Type B pancreatic cell (in vitro differentiated cells): ENCODE measurements at regions not wholly inside any gene's neighbourhood (a gene's known extent, or its start where the extent isn't known, plus 50 kb on each side); places are given as distances from the start of the nearest gene placed in this dataset.
"Not testable (repeated sequence)": the region's sequence is repeated elsewhere in the genome, so short reads cannot be mapped to it uniquely, and the experiment has no call there.

ENCODE experiments used
- DNase-seq: peaks from one replicate; pipeline ENCODE4 v3.0.0; 2021; ENCODE audit warnings: mixed read lengths; ENCODE audit not compliant: unreplicated experiment; ENCODE audit errors: extremely low spot score
- H3K27ac Mint-ChIP-seq: 2 replicates; pipeline ENCODE4 v1.8.0; 2021; ENCODE audit warnings: mild to moderate bottlenecking, mixed read lengths
- H3K27me3 Mint-ChIP-seq: 2 replicates; pipeline ENCODE4 v1.8.0; 2021; ENCODE audit warnings: mixed read lengths
- H3K36me3 Mint-ChIP-seq: 2 replicates; pipeline ENCODE4 v1.8.0; 2021; ENCODE audit warnings: mixed read lengths
- H3K4me1 Mint-ChIP-seq: one replicate; pipeline ENCODE4 v1.8.0; 2021; ENCODE audit warnings: mixed read lengths; ENCODE audit not compliant: unreplicated experiment
- H3K4me3 Mint-ChIP-seq: 2 replicates; pipeline ENCODE4 v1.8.0; 2021; ENCODE audit warnings: mild to moderate bottlenecking, mixed read lengths
- H3K9me3 Mint-ChIP-seq: 2 replicates; pipeline ENCODE4 v1.8.0; 2021; ENCODE audit warnings: mixed read lengths
- TF ChIP-seq, protein P1 (sequence below): fragments of 200-600 bp; sonication (generic); conservative IDR thresholded peaks from 2 replicates; pipeline ENCODE4 v1.5.0; 2021; ENCODE audit warnings: antibody characterized with exemption, mild to moderate bottlenecking

DNA sequence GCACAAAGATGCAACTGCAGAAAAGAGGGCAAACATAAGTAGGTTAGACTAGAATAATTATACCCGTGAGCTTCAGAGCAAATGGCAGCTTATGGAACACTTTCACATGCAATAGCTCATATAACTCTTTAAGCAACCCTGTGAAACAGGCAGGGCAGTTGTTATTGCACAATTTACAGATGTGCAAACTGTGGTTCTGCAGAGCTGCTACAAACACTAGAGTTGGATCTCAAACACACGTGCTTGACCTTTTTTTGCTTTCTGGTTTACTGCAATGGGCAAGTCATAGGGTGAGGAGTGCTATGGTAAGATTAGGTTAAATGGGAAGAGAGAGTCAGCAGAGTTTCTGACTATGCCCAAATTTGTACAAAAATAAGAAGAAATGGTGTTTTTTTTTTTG is 610.8 kb downstream of the GATA3 start:
- Mint-ChIP-seq H3K27me3 (no peaks in the 10 kb centered on the region), H3K27ac (no peak overlapping the region), H3K36me3 (no peaks in the 10 kb centered on the region), H3K4me1 (no peaks in the 10 kb centered on the region), H3K9me3 (no peaks in the 10 kb centered on the region), H3K4me3 (no peak overlapping the region)
- DNase-seq: no peak
- TF ChIP-seq, protein P1, sequence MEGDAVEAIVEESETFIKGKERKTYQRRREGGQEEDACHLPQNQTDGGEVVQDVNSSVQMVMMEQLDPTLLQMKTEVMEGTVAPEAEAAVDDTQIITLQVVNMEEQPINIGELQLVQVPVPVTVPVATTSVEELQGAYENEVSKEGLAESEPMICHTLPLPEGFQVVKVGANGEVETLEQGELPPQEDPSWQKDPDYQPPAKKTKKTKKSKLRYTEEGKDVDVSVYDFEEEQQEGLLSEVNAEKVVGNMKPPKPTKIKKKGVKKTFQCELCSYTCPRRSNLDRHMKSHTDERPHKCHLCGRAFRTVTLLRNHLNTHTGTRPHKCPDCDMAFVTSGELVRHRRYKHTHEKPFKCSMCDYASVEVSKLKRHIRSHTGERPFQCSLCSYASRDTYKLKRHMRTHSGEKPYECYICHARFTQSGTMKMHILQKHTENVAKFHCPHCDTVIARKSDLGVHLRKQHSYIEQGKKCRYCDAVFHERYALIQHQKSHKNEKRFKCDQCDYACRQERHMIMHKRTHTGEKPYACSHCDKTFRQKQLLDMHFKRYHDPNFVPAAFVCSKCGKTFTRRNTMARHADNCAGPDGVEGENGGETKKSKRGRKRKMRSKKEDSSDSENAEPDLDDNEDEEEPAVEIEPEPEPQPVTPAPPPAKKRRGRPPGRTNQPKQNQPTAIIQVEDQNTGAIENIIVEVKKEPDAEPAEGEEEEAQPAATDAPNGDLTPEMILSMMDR: no peak

DNA sequence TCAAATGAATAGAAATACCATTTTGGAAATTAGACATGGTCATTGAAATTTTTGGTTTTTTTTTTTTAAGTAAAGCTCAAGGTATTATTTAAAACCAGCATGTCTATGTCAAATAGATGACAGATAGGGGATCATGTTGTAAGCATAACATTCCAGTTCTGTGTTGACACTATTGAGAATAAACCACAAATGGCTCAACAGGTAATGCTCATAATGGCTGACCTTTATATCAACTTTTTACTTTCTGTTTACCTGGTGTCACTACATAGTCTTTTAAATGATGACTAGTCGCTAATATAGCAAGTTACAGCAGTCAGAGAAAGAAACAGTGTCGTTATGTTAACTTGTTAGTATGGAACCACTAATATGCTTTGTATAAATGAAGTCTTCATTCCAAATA is 616.0 kb downstream of the GATA3 start:
- no peaks in the 10 kb centered on the region for H3K9me3 Mint-ChIP-seq
- no peak for DNase-seq
- TF ChIP-seq, protein P1: no peak
- no peak overlapping the region for H3K27ac Mint-ChIP-seq
- H3K4me3 Mint-ChIP-seq: no peak overlapping the region
- no peaks in the 10 kb centered on the region for H3K4me1 Mint-ChIP-seq
- no peaks in the 10 kb centered on the region for H3K36me3 Mint-ChIP-seq
- H3K27me3 Mint-ChIP-seq: no peaks in the 10 kb centered on the region

DNA sequence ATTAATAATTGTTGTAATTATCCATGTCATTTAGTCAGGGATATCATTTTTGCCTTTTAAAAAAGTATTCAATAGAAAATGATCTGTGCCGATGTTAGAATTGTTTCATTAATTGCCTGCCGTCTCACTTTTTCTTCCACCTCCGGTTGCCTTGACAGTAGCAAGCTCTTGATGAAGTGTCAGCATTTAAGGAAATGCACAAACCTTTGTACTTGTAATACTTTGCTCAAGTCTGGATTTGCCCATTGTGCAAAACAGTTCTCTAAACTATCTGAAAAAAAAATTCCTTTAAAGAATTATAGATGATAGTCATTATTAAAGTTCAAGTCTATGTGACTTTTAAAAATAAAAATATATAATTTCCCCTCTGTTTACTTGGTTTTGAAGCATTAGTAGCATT is 619.7 kb downstream of the GATA3 start:
- Mint-ChIP-seq H3K36me3 (no peaks in the 10 kb centered on the region), H3K27ac (no peak overlapping the region), H3K4me1 (no peaks in the 10 kb centered on the region), H3K9me3 (no peaks in the 10 kb centered on the region), H3K27me3 (no peaks in the 10 kb centered on the region), H3K4me3 (no peak overlapping the region)
- no peak for DNase-seq
- TF ChIP-seq, protein P1: no peak

DNA sequence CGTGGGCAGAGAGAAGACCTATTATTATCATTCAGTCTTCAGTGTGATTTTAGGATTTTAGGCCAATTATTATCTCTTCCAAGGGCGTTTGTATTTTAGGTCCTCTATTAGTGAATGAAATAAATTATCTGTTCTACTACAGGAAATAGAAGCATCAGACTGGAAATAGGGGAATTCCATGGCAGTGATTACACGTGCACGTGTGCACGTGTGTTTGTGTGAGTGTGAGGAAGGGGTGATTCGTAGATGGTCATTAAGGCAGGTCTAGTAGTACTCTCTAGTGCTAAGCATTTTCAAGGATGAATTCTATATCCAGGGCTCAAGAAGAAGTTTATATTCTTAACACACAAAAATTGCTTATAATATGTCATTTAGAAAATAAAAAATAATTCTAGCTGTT is 623.2 kb downstream of the GATA3 start:
- Mint-ChIP-seq H3K27me3 (no peaks in the 10 kb centered on the region), H3K27ac (no peak overlapping the region), H3K4me1 (no peaks in the 10 kb centered on the region), H3K4me3 (no peak overlapping the region), H3K36me3 (no peaks in the 10 kb centered on the region), H3K9me3 (no peaks in the 10 kb centered on the region)
- DNase-seq: no peak
- TF ChIP-seq, protein P1: no peak

DNA sequence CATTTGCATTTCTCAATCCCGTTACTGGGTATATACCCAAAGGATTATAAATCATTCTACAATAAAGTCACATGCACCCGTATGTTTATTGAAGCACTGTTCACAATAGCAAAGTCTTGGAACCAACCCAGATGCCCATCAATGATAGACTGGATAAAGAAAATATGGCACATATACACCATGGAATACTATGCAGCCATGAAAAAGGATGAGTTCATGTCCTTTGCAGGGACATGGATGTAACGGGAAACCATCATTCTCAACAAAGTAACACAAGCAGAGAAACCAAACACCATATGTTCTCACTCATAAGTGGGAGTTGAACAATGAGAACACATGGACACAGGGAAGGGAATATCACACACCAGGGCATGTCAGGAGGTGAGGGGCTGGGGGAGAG is 630.4 kb downstream of the GATA3 start:
- H3K4me3 Mint-ChIP-seq, H3K4me1 Mint-ChIP-seq, H3K9me3 Mint-ChIP-seq: not testable (repeated sequence)

DNA sequence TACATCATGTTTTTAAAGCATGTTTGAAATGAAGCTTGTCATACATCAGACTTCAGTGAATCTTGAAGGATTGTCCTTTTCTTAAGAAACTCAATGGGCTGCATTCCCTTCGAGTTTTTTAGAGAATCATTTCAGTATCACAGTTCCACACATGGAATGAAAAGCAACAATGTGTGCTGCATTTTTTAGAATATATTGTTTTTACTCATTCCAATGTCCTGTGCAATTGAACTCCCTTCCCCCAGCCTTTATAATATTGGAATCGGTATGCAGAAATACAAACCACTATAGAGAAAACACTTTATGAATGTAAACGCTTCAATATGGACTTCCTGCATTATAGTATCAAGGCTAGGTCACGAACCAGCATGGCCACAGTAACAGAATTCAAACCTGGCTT is 634.4 kb downstream of the GATA3 start:
- Mint-ChIP-seq H3K36me3 (no peaks in the 10 kb centered on the region), H3K4me3 (no peak overlapping the region), H3K27ac (no peak overlapping the region), H3K27me3 (no peaks in the 10 kb centered on the region), H3K4me1 (no peaks in the 10 kb centered on the region), H3K9me3 (no peaks in the 10 kb centered on the region)
- TF ChIP-seq, protein P1: no peak
- no peak for DNase-seq

More for the DNA sequence above, 630.4 kb downstream of the GATA3 start:
- not testable (repeated sequence) for H3K36me3 Mint-ChIP-seq, DNase-seq, H3K27me3 Mint-ChIP-seq, H3K27ac Mint-ChIP-seq
